ENCODE measurements at regions not wholly inside any gene's neighbourhood (a gene's known extent, or its start where the extent isn't known, plus 50 kb on each side); places are given as distances from the start of the nearest gene placed in this dataset.

DNA sequence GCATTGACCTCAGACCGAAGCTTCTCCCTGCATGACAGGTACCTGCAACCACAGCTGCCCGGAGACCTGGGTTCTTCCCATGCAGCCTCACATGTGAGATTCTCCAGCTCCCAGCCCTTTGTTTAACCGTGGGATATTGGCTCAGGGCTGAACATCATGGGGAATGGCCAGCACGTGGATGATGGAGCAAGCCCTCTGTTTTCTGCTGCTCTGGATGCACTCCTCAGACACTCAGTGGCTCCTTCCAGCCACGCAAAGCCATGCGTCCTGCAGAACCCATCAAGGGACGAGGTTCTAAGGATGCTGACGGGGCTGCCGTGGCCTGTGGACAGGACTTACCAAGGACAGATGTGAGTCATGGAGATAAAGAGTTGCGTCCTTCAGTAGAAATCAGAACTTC, 639.1 kb downstream of the BRD1 start:
- no peak for DNase-seq (ENCODE audit: low read depth in 2 of 3, low spot score in 2 of 3)

DNA sequence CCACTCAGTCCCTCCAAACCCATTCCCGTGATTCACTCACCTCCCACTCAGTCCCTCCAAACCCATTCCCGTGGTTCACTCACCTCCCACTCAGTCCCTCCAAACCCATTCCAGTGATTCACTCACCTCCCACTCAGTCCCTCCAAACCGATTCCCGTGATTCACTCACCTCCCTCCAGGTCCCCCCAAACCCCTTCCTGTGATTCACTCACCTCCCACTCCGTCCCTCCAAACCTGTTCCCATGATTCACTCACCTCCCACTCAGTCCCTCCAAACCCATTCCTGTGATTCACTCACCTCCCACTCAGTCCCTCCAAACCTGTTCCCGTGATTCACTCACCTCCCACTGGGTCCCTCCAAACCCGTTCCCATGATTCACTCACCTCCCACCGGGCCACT, 639.6 kb downstream of the BRD1 start:
- DNase-seq (ENCODE audit: low read depth in 2 of 3, low spot score in 2 of 3): no peak

DNA sequence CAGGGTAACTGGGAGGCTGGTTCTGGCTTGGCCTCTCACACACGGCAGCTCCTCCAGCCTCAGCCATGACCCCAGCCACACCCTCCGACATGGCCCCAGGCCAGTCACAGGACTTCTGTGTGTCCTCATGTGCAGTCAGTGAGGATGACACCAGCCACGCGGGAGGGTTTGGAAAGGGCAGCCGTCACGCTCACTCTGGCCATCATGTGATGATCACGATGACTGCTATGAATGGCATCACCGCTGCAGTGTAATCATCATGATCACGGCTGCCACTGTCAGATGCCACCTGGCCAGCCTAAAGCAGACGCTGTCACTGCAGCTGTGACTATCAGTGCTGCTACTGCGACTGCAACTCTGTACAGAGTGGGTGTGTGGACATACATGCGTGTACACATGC, 640.9 kb downstream of the BRD1 start:
- no peak for DNase-seq (ENCODE audit: low read depth in 2 of 3, low spot score in 2 of 3)

DNA sequence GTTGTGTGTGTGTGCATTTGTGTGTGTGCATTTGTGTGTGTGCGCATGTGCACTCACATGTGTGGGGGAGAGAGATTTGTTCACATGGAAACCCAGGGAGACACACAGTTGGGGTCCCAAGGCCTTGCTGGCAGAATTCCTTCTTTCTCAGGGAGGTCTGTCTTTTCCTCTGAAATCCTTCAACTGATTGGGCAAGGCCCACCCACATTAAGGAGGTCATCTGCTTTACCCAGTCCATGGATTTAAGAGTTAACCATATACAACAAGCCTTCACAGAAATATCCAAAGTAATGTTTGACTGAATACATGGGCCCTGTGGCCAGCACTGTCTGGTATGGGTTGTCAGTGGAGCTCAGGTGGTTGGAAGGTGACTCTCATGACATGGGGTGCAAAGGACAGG, 641.4 kb downstream of the BRD1 start:
- DNase-seq (ENCODE audit: low read depth in 2 of 3, low spot score in 2 of 3): no peak

DNA sequence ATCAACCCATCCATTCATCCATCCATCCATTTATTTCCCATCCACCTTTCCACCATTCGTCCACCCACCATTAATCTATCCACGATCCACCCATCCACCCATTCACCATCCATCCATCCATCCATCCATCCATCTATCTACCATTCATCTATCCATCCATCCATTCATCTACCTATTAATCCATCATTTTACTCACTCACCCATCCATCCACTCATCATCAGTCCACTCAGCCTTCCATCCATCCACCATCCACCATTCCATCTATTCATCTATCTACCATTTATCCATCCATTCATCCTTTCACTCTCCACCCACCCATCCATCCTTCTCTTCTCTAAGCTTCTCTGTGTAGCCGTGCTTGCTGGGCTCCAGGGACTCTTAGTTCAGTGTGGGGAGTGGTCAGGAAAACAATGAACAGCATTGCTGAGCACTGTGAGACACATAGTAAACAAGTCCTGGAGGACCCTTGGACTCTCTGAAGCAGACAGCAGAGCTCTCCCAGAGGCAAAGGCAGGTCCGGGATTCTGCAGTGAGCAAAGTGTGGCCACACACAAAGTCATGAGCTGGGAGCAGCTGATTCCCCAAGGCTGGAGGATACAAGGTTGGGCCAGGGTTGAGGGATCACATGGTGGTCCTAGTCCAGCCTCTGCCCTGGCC, 642.2 kb downstream of the BRD1 start:
- DNase-seq (ENCODE audit: low read depth in 2 of 3, low spot score in 2 of 3): no peak

DNA sequence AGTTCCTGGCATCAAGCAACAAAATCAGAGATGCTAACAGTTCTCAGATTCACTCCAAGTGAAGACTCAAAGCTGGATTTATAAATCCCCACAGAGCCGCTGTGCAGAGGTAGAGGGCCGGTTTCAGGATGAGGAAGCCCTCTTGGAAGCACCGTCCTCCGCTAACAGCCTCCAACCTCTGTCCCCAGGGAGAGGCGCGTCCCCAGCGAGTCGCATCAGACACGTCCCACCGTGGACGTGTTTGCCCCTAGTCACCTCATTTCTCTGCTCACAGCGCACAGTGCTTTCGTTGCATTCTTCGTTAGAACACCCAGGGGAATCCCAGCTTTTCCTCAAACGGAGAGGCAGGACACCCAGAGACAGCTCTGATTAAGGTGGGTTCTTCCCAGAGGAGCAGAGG, 642.9 kb downstream of the BRD1 start:
- DNase-seq (ENCODE audit: low read depth in 2 of 3, low spot score in 2 of 3): no peak

DNA sequence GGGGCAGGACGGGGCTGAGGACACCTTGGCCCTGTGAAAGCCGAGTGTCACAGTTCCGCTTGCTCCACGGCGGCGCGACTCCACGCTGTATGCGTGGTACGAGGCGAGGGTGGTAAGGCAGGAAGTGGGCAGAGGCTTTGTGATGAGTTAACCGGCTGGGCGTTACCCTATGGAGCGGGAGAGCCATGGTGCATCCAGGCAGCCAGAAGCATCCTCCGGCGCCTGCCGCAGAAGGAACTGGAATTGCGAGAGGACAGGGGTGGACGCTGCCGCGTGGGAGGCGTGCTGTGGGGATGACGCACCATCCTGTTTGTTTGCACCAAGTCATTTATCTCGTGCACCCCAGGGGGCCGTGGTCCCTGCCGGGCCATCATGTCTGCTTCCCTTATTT, 643.9 kb downstream of the BRD1 start:
- no peak for DNase-seq (ENCODE audit: low read depth in 2 of 3, low spot score in 2 of 3)

DNA sequence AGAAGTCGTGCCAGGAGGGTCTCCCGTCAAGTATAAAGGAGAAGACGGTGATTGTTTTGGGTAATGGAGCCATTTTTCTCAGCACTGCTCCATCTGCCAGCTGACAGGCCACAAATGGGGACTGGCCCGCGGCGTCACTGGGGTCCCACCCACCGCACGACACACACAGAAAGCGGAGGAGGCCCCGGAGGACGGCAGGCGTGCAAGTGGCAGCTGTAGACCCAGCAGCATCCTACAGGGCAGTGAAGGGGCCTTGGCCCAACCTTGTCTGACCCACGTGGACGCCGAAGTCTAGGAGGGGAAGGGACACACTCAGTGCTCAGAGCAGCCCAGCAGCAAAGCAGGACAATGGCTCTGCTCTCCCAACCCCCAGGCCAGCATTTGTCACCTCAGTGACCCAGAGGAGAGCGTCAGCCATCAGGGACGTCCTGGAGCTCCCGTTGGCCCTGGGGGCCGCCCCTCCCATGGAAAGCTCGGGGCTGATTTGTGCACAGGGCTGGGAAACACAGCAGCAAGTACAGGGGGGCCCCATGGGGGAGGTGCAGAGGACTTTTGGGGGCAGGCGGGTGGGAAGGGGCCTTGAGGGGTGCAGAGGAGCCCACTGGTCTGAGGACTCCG, 644.4 kb downstream of the BRD1 start:
- no peak for DNase-seq (ENCODE audit: low read depth in 2 of 3, low spot score in 2 of 3)

DNA sequence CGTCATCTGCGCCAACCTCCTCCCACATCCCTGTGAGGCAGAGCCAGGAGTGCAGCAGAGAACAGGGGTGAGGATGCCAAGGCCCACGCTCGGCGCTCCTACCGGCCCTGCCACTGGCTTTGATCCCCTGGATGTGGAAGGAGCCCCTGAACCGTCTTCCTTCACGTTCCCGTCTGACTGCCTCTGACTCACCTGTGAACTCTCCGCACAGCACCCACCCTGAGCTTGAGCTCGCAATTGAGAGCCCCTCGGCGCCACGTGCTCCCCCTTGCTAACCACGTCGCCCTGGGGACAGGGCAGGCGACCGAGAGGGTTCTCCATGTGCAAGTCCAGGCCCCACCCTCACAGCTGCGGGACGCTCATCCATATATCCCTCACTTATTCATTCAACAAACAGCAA, 645.3 kb downstream of the BRD1 start:
- no peak for DNase-seq (ENCODE audit: low read depth in 2 of 3, low spot score in 2 of 3)

DNA sequence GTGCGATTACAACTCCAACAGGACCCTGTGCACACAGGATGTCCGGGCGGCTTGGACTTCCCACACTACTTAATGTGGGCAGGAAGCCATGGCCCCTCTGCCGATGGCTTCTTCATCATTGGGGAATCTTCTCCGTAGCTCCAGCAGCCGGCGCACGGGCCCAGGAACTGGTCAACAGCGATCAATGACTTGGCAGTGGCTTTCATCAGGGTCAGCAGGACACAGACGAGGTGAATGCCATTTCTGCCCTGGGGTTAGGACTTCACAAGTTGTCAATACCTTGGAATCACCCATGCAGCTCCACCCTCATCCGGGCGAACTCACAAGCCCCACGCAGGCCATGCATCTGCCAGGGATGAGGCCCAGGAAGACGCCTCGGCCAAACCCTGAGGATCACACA, 645.7 kb downstream of the BRD1 start:
- DNase-seq (ENCODE audit: low read depth in 2 of 3, low spot score in 2 of 3): no peak

DNA sequence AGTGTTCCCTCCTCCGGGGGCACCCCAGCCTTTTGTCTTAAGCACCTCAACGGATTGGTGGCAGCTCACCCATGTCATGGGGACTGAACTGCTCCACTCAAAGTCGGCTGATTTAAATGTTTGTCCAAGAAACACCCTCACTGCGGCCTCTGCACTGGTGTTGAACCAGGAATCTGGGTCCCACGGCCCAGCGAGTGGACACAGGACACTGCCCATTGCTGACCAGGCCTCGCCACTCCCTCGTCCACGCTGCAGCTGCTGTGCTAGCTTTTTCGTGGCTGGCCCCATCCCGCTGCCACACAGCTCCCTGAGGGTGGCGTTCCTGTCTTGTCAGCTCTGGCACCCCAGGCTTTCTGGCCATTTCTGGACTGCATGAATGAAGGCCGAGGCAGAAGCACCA, 646.2 kb downstream of the BRD1 start:
- DNase-seq (ENCODE audit: low read depth in 2 of 3, low spot score in 2 of 3): no peak

DNA sequence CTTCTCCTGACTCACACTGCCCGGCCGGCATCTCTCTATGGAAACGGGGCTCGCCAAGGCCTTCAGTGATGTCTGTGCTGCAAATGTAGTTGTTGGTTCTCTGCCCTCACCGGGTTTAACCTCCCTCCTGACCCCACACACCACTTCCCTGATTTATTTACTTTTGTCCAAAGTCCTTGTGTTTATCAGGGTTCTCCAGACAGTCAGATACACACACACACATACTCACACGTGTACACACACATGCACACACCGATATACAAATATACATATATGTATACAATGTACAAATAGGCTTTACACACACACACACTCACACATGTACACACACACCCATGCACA, 647.0 kb downstream of the BRD1 start:
- DNase-seq (ENCODE audit: low read depth in 2 of 3, low spot score in 2 of 3): no peak

DNA sequence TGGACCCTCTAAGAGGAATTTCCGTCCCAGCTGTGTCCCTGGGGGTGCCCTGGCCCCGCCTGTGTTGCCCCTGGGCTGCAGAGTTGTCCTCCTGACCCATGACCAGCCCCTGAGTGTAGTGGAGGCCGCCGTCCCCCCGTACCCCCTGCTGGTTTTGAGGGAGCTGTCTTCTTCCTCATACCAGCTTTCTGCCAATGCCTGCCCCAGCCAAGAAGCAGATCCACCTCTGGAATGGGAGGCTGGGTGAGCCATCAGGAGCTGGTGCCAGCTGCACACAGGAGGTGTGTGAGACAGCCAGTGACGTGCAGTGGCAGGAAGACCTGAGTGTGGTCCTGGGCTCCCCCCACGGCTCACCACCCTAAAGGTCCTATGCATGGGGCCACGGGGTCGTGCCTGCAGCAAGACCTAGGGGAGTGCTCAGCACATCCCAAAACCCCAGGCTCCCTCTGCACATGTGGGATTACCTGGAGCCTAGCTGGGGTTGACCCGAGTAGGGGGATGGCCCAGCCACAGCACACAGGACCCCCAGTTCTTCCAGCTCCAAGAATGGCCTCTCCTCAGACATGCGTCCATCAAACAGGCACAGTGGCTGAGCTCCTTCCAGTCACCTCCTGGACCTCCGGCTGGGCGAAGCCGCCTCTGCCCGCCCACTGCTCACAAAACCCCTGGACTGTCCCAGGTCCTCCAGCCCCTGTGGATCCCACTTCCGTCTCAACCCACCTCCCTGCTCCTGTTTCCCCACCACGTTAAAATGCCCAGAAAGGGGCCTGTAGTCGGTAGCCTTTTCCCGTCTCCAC, 647.6 kb downstream of the BRD1 start:
- DNase-seq (ENCODE audit: low read depth in 2 of 3, low spot score in 2 of 3): no peak

DNA sequence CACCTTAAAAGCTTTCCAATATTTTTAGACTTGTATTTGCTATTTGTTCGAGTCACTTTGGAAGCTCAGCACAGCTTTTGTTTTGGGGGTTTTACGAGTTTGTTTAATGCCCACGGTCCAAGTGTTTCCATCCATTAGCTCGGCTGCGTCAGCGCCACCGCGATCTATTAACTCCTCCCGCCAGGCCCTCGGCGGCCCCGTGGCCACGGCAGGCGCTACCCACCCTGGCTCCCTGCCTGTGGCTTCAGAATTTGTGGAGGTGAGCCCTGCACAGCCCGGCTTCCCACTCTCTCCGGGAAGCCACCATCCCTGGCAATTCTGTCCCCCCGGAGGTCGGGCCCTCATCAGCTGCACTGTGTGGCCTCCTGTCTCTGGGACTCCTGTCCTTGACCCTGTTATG, 648.5 kb downstream of the BRD1 start:
- DNase-seq (ENCODE audit: low read depth in 2 of 3, low spot score in 2 of 3): no peak

DNA sequence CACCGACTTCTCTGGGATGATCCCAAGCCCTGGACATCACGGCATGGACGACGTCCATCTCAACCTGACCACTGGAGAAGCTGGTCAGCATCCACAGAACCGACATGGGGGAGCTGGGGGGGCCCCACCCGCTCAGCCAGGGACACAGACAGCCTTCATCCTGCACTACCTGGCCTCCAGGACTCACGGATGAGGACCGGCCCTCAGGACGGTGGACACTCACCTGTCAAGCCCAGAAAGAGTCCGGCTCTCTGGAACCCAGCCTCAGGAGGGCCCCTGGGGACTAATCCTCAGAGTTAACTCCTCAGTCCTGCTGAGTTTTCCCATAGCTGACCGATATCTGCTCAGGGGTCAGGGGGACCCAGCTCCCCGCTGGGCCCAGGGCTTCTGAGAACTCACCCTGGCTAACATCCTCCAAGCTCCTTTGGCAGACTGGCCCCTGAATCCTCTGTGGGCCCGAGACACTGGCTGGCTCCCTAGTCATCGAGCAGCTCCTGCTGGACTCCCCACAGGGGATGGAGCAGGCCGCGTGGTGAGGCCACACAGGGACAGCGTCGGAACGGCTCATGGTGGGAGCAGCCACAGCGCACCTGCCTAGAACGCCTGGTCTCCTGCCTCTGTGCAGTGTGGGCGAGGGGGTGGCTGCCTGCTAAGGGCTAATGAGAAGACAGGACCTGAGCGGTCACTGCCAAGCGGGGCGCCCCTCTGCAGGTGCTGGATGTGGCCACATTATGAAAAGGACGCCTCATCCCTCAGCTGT, 649.2 kb downstream of the BRD1 start:
- DNase-seq (ENCODE audit: low read depth in 2 of 3, low spot score in 2 of 3): no peak

DNA sequence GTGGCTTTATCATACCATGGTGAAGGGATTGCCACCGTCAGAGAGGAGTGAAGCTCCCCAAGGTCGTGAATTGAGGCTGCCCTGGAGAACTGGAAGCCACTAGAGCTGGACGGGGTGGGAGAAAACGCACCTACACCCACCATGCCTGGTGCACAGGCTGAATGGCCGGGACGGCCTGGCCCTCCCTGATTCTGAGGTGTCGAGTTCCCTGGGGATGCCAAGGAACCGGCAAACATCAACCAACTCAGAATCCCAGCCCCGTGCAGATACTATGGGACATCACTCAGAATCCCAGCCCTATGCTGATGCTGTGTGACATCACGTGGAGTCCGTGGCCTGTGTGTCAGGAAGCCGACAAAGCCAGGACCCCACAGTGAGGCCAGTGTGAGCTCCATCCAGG, 650.0 kb downstream of the BRD1 start:
- no peak for DNase-seq (ENCODE audit: low read depth in 2 of 3, low spot score in 2 of 3)

DNA sequence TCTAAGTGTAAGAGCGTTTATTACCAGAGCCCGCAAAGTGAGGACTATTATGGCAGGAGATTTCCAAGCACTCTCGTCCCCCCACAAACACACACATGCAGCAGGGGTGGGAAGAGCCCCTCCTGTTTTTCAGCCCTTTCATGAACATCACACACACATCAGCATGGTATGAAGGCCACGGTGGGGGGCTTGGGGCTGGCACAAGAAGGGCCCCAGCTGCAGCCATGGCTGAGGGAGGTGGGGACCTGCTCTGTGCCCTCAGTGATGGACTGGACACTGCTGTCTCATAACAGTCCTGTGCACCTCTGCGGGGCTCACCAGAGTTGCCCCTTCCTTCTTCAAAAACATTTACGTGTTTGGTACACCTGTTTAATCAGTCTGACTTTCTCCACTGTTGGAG, 650.7 kb downstream of the BRD1 start:
- no peak for DNase-seq (ENCODE audit: low read depth in 2 of 3, low spot score in 2 of 3)

DNA sequence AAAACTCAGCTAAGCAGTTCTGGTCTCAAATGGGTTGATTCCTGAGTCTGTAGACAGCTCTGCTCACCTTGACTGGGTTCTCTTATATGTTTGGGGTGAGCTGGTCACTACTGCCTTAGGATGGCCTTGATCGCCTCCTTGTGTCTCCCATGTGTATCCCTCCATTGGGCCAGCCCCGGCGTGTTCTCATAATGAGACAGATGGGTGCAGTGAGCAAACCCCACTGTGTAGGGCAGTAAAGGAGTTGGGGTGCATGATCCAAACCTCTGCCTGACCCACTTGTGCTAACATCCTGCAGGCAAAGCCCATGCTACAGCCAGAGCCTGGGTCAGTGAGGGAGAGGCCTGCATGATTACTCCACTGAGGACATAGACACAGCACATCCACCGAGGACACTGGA, 657.6 kb downstream of the BRD1 start:
- no peak for DNase-seq (ENCODE audit: low read depth in 2 of 3, low spot score in 2 of 3)

DNA sequence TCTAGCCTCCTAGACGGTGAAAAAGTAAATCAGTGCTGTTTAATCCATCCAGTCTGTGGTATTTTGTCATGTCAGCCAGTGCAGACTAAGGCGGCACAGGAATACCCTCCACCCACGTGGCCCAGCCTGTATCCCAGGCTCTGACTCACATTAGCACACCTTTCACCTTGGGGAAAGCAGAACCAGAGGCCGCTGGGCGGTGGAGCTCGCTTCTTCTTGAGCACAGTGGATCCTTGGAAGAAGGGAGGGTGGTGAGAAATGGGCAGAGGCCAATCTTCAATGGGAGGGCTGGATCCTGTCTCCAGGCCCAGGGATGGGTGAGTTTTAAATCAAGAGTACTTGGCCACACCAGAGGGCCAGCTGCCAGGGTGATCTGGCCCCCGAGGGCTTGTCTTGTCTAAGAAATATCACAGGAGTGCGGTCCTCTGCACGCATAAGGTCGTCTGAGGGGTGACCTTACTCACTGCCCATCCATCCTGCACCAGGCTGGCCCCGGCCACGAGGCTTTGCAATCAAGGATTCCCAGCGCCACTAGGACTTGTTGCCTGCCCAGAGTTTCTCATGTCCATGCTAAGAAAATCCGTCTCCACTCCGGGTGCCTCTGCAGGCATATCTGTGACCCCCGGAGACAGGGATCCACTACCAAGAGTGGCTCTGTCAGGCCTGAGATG, 658.5 kb downstream of the BRD1 start:
- no peak for DNase-seq (ENCODE audit: low read depth in 2 of 3, low spot score in 2 of 3)

DNA sequence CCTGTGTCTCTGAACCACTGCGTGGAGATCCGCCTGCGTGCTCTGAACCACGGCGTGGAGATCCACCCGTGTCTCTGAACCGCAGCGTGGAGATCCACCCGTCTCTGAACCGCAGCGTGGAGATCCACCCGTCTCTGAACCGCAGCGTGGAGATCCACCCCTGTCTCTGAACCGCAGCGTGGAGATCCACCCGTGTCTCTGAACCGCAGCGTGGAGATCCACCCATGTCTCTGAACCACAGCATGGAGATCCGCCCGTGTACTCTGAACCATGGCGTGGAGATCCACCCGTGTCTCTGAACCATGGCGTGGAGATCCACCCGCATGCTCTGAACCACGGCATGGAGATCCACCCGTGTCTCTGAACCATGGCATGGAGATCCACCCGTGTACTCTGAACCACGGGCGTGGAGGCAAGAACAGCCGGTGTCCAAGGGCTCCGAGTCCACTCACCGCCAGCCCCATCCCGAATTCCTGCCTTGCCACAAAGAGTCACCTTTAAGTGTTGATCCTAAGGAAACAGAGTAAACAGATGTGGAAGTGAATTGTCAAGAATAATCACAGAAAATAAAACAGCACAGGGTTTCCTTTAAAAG, 659.4 kb downstream of the BRD1 start:
- DNase-seq (ENCODE audit: low read depth in 2 of 3, low spot score in 2 of 3): no peak

DNA sequence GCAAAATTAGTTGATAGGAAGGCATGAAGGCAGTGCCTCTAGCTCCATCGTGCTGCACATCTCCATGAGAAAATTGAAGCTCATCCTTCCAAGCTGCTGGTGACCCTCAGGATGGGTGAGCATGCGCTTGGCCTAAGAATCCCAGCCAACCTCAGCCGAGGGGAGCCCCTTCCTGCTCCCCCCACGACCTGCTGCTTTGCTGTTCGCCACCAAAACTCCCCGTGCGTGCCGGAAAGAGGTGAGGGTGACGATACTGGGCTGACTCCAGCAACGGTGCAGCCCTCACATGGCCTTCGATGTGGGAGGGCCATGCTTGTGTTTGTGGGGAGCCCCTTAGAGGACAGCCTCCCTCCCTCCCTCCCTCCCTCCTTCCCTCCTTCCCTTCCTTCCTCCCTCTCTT, 660.9 kb downstream of the BRD1 start:
- no peak for DNase-seq (ENCODE audit: low read depth in 2 of 3, low spot score in 2 of 3)

All from activated CD8-positive, alpha-beta memory T cell treated with anti-CD3 and anti-CD28 coated beads for 48 hours (primary cell).